ENCODE measurements at regions not wholly inside any gene's neighbourhood (a gene's known extent, or its start where the extent isn't known, plus 50 kb on each side); places are given as distances from the start of the nearest gene placed in this dataset.

DNA sequence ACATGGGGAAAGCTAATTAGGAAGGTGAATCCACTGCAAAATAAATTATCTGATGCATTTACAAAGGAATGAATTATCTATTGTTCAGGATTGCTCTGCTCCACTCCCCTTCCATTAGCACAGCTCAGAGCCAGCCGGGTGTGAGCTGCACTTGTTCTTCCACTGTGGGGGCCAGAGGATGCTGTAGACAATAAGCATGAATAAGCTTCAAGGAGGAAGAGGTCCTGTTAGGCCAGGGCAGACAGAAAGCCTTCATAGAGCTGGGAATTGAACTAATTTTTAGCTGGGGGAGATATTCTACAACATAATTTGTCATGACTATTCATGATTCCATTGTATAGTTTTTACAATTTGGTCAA is 137.6 kb upstream of the MAX start:
- no peaks in the 10 kb centered on the region for H3K9me3 ChIP-seq (ENCODE audit: insufficient read depth, low read length)
- no peak for TF ChIP-seq YY1 (IDR thresholded peaks at IDR 0.05; ENCODE audit: insufficient read depth, insufficient read length)
- TF ChIP-seq SUZ12 (IDR thresholded peaks at IDR 0.05; ENCODE audit: extremely low read depth, insufficient read depth, insufficient read length): no peak
- no peak for TF ChIP-seq ZNF274 (IDR thresholded peaks at IDR 0.05; ENCODE audit: low read depth, low read length)
- H3K9ac ChIP-seq (ENCODE audit: insufficient read length, low read depth): no peak overlapping the region
- DNase-seq (ENCODE audit: low read depth, low spot score): no peak
- peaks cover 9% of the 10 kb centered on the region for H3K4me1 ChIP-seq (ENCODE audit: insufficient read depth, insufficient read length)
- H3K36me3 ChIP-seq (ENCODE audit: insufficient read depth, insufficient read length, low read length): no peaks in the 10 kb centered on the region
- no peak overlapping the region for H3K4me3 ChIP-seq (ENCODE audit: insufficient read length, low read depth)
- no peaks in the 10 kb centered on the region for H3K27me3 ChIP-seq (ENCODE audit: insufficient read depth, insufficient read length)

GRCh38 chr14:65241125-65241752 is 138.9 kb upstream of the MAX start:
- no peak for DNase-seq (ENCODE audit: low read depth, low spot score)
- Histone ChIP-seq H3K36me3 (ENCODE audit: insufficient read depth, insufficient read length, low read length) (no peaks in the 10 kb centered on the region), H3K9me3 (ENCODE audit: insufficient read depth, low read length) (no peaks in the 10 kb centered on the region), H3K9ac (ENCODE audit: insufficient read length, low read depth) (no peak overlapping the region), H3K4me1 (ENCODE audit: insufficient read depth, insufficient read length) (peaks cover 9% of the 10 kb centered on the region), H3K4me3 (ENCODE audit: insufficient read length, low read depth) (no peak overlapping the region), H3K27me3 (ENCODE audit: insufficient read depth, insufficient read length) (no peaks in the 10 kb centered on the region)
- TF ChIP-seq YY1 (IDR thresholded peaks at IDR 0.05; ENCODE audit: insufficient read depth, insufficient read length) (no peak), ZNF274 (IDR thresholded peaks at IDR 0.05; ENCODE audit: low read depth, low read length) (no peak), SUZ12 (IDR thresholded peaks at IDR 0.05; ENCODE audit: extremely low read depth, insufficient read depth, insufficient read length) (no peak)

GRCh38 chr14:65242732-65243134 is 140.4 kb upstream of the MAX start:
- no peaks in the 10 kb centered on the region for H3K27me3 ChIP-seq (ENCODE audit: insufficient read depth, insufficient read length)
- H3K4me3 ChIP-seq (ENCODE audit: insufficient read length, low read depth): no peak overlapping the region
- H3K4me1 ChIP-seq (ENCODE audit: insufficient read depth, insufficient read length): peaks cover 8% of the 10 kb centered on the region
- no peaks in the 10 kb centered on the region for H3K36me3 ChIP-seq (ENCODE audit: insufficient read depth, insufficient read length, low read length)
- H3K9ac ChIP-seq (ENCODE audit: insufficient read length, low read depth): no peak overlapping the region
- no peak for DNase-seq (ENCODE audit: low read depth, low spot score)
- TF ChIP-seq SUZ12 (IDR thresholded peaks at IDR 0.05; ENCODE audit: extremely low read depth, insufficient read depth, insufficient read length) (no peak), ZNF274 (IDR thresholded peaks at IDR 0.05; ENCODE audit: low read depth, low read length) (no peak), YY1 (IDR thresholded peaks at IDR 0.05; ENCODE audit: insufficient read depth, insufficient read length) (no peak)
- no peaks in the 10 kb centered on the region for H3K9me3 ChIP-seq (ENCODE audit: insufficient read depth, low read length)

GRCh38 chr14:65243766-65244442 is 141.6 kb upstream of the MAX start:
- H3K9me3 ChIP-seq (ENCODE audit: insufficient read depth, low read length): no peaks in the 10 kb centered on the region
- H3K4me1 ChIP-seq (ENCODE audit: insufficient read depth, insufficient read length): peaks cover 5% of the 10 kb centered on the region
- no peak for TF ChIP-seq YY1 (IDR thresholded peaks at IDR 0.05; ENCODE audit: insufficient read depth, insufficient read length)
- TF ChIP-seq ZNF274 (IDR thresholded peaks at IDR 0.05; ENCODE audit: low read depth, low read length): no peak
- TF ChIP-seq SUZ12 (IDR thresholded peaks at IDR 0.05; ENCODE audit: extremely low read depth, insufficient read depth, insufficient read length): no peak
- no peak overlapping the region for H3K9ac ChIP-seq (ENCODE audit: insufficient read length, low read depth)
- H3K4me3 ChIP-seq (ENCODE audit: insufficient read length, low read depth): no peak overlapping the region
- H3K27me3 ChIP-seq (ENCODE audit: insufficient read depth, insufficient read length): no peaks in the 10 kb centered on the region
- DNase-seq (ENCODE audit: low read depth, low spot score): no peak
- H3K36me3 ChIP-seq (ENCODE audit: insufficient read depth, insufficient read length, low read length): no peaks in the 10 kb centered on the region

DNA sequence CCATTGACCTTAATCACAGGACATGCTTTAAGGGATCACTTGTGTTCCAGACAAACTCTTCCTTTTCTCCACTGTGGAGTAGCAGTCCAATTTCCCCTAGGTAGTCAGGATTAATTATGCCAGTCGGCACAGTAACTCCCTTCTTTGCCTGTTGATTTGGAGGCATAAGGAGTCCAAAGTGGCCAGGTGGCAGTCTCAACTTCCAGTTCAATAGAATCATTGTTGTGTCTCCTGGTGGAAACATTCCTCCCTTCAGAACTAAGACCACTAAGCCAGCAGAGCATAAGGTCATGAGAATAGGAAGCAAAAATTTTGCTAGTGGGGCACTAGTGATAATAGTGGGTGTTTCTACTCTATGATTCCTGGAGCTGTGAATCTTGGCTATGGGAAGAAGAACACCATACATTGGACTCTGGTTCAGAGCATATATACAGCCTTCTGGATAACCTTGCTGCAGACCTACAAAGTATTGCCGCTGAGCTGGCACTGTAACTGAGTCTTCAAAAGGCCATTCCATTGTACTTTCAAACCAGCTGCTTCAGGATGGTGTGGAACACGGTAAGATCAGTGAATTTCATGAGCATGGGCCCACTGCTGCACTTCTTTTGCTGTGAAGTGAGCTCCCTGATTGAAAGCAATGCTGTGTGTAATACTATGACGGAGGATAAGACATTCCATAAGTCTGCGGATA is 147.3 kb upstream of the MAX start:
- Histone ChIP-seq H3K4me3 (ENCODE audit: insufficient read length, low read depth) (no peak overlapping the region), H3K36me3 (ENCODE audit: insufficient read depth, insufficient read length, low read length) (no peaks in the 10 kb centered on the region), H3K9me3 (ENCODE audit: insufficient read depth, low read length) (no peaks in the 10 kb centered on the region), H3K4me1 (ENCODE audit: insufficient read depth, insufficient read length) (no peaks in the 10 kb centered on the region), H3K9ac (ENCODE audit: insufficient read length, low read depth) (no peak overlapping the region), H3K27me3 (ENCODE audit: insufficient read depth, insufficient read length) (no peaks in the 10 kb centered on the region)
- no peak for TF ChIP-seq ZNF274 (IDR thresholded peaks at IDR 0.05; ENCODE audit: low read depth, low read length)
- TF ChIP-seq SUZ12 (IDR thresholded peaks at IDR 0.05; ENCODE audit: extremely low read depth, insufficient read depth, insufficient read length): no peak
- DNase-seq (ENCODE audit: low read depth, low spot score): no peak

GRCh38 chr14:65250162-65250495 is 147.8 kb upstream of the MAX start:
- TF ChIP-seq SUZ12 (IDR thresholded peaks at IDR 0.05; ENCODE audit: extremely low read depth, insufficient read depth, insufficient read length): no peak
- no peak for TF ChIP-seq YY1 (IDR thresholded peaks at IDR 0.05; ENCODE audit: insufficient read depth, insufficient read length)
- no peak for TF ChIP-seq ZNF274 (IDR thresholded peaks at IDR 0.05; ENCODE audit: low read depth, low read length)
- no peak for DNase-seq (ENCODE audit: low read depth, low spot score)

DNA sequence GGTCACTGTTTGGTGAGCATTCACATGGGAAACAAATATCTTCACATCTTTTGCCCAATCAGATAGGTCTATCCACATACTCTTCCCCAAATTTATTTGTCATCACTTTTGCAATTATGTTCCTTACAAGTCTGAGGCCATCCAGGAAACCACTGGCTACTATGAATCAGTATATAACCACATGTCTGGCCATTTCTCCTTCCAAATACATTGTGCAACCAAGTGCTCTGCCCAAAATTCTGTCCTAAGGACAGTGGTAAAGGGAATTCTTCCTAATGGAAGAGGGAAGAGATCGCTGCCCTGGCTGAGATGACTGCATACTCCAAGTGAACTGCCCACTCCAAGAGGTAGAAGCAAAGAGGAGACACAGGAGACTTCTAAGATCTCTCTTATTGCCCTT is 148.9 kb upstream of the MAX start:
- no peak for DNase-seq (ENCODE audit: low read depth, low spot score)
- no peaks in the 10 kb centered on the region for H3K36me3 ChIP-seq (ENCODE audit: insufficient read depth, insufficient read length, low read length)
- no peak overlapping the region for H3K4me3 ChIP-seq (ENCODE audit: insufficient read length, low read depth)
- H3K27me3 ChIP-seq (ENCODE audit: insufficient read depth, insufficient read length): no peaks in the 10 kb centered on the region
- H3K4me1 ChIP-seq (ENCODE audit: insufficient read depth, insufficient read length): no peaks in the 10 kb centered on the region
- no peaks in the 10 kb centered on the region for H3K9me3 ChIP-seq (ENCODE audit: insufficient read depth, low read length)
- TF ChIP-seq ZNF274 (IDR thresholded peaks at IDR 0.05; ENCODE audit: low read depth, low read length): no peak
- TF ChIP-seq SUZ12 (IDR thresholded peaks at IDR 0.05; ENCODE audit: extremely low read depth, insufficient read depth, insufficient read length): no peak
- TF ChIP-seq YY1 (IDR thresholded peaks at IDR 0.05; ENCODE audit: insufficient read depth, insufficient read length): no peak
- no peak overlapping the region for H3K9ac ChIP-seq (ENCODE audit: insufficient read length, low read depth)

More at GRCh38 chr14:65250162-65250495, 147.8 kb upstream of the MAX start:
- no peaks in the 10 kb centered on the region for H3K9me3 ChIP-seq (ENCODE audit: insufficient read depth, low read length)
- H3K27me3 ChIP-seq (ENCODE audit: insufficient read depth, insufficient read length): no peaks in the 10 kb centered on the region
- H3K9ac ChIP-seq (ENCODE audit: insufficient read length, low read depth): no peak overlapping the region
- no peaks in the 10 kb centered on the region for H3K36me3 ChIP-seq (ENCODE audit: insufficient read depth, insufficient read length, low read length)
- no peak overlapping the region for H3K4me3 ChIP-seq (ENCODE audit: insufficient read length, low read depth)
- no peaks in the 10 kb centered on the region for H3K4me1 ChIP-seq (ENCODE audit: insufficient read depth, insufficient read length)
